Lower lobe of right lung (tissue), 2 donors: ENCODE measurements at regions not wholly inside any gene's neighbourhood (a gene's known extent, or its start where the extent isn't known, plus 50 kb on each side); places are given as distances from the start of the nearest gene placed in this dataset.

Experiments used
- ATAC-seq, 2 donors: fragments of 200-7000 bp; cut with Tn5 transposase; one replicate each; pipeline ENCODE4 v1.9.1; 2020 to 2022; ENCODE audit warnings: mild to moderate bottlenecking in 2 of 2, moderate library complexity in 2 of 2
- DNase-seq: peaks from one replicate; pipeline ENCODE4 v3.0.0-alpha.2; 2020
- H3K27ac ChIP-seq: fragments of 200-600 bp; one replicate; pipeline ENCODE4 v1.8.0; 2022
- H3K27me3 ChIP-seq: fragments of 200-600 bp; one replicate; pipeline ENCODE4 v1.8.0; 2022; ENCODE audit warnings: low read depth
- H3K36me3 ChIP-seq: fragments of 200-600 bp; one replicate; pipeline ENCODE4 v1.8.0; 2022; ENCODE audit warnings: mild to moderate bottlenecking
- H3K4me1 ChIP-seq: fragments of 200-600 bp; one replicate; pipeline ENCODE4 v1.8.0; 2022
- H3K4me3 ChIP-seq: fragments of 200-600 bp; one replicate; pipeline ENCODE4 v1.8.0; 2022; ENCODE audit warnings: mild to moderate bottlenecking
- H3K9me3 ChIP-seq: fragments of 200-600 bp; one replicate; pipeline ENCODE4 v1.8.0; 2022
- intact Hi-C: fragments of 100-400 bp; cut with DNase I; formaldehyde crosslinking; loops from one replicate; pipeline ENCODE4 v1.11.0; 2022
- TF ChIP-seq, protein P1 (sequence below): fragments of 200-600 bp; IDR thresholded peaks from one replicate; pipeline ENCODE4 v1.8.0; 2022; ENCODE audit warnings: antibody characterized with exemption, mild to moderate bottlenecking
- donor health status: DM: no; HTN: yes; CAD: no; lungs with severe emphysema.

DNA sequence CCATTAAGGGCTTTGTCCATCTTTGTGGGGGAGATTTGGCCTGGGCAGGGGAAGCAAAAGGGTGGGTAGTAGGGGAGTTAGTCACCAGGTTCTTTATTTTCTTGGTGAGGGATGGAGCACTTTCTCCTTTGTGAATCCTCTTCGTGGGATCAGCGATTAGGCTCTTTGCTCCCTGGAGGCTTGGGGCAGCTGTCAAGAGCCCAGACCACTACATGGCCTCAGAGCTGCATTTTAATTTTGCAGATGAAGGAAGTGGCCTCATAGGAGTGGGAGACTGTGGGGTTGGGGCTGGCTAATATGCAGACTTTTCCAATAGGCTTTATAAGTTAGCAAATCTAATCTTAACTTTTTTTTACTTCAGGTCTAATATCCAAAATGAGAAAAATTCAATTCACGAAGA lies 168.1 kb upstream of the DEFB112 start:
- no peak for DNase-seq
- Histone ChIP-seq H3K4me3 (no peak overlapping the region), H3K27me3 (no peaks in the 10 kb centered on the region), H3K36me3 (no peaks in the 10 kb centered on the region), H3K4me1 (no peaks in the 10 kb centered on the region), H3K27ac (no peak overlapping the region), H3K9me3 (no peaks in the 10 kb centered on the region)
- TF ChIP-seq, protein P1, sequence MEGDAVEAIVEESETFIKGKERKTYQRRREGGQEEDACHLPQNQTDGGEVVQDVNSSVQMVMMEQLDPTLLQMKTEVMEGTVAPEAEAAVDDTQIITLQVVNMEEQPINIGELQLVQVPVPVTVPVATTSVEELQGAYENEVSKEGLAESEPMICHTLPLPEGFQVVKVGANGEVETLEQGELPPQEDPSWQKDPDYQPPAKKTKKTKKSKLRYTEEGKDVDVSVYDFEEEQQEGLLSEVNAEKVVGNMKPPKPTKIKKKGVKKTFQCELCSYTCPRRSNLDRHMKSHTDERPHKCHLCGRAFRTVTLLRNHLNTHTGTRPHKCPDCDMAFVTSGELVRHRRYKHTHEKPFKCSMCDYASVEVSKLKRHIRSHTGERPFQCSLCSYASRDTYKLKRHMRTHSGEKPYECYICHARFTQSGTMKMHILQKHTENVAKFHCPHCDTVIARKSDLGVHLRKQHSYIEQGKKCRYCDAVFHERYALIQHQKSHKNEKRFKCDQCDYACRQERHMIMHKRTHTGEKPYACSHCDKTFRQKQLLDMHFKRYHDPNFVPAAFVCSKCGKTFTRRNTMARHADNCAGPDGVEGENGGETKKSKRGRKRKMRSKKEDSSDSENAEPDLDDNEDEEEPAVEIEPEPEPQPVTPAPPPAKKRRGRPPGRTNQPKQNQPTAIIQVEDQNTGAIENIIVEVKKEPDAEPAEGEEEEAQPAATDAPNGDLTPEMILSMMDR = no peak
- intact Hi-C loops = no loop called here
- no peak for ATAC-seq

DNA sequence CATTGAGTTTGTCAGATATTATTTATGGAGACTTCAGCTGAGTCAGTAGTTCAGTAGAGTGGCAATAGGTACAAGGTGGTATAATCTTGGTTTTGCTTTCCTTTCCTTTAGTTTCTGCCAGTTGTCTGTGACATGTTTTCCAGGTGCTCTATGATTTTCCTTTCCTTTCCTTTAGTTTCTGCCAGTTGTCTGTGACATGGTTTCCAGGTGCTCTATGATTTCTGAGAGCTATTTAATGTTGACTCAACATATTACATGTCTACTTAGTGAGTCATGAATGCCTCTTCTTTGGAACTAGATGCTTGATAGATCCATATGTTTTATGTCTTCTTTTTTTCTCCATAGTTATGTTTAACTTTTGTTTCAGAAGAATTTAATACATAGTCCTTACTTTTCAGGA lies 186.4 kb upstream of the DEFB112 start:
- TF ChIP-seq, protein P1 = no peak
- Histone ChIP-seq H3K4me1 (no peaks in the 10 kb centered on the region), H3K9me3 (no peaks in the 10 kb centered on the region), H3K27ac (no peak overlapping the region), H3K36me3 (no peaks in the 10 kb centered on the region), H3K4me3 (no peak overlapping the region), H3K27me3 (no peaks in the 10 kb centered on the region)
- ATAC-seq = no peak
- DNase-seq = no peak
- intact Hi-C loops = no loop called here

DNA sequence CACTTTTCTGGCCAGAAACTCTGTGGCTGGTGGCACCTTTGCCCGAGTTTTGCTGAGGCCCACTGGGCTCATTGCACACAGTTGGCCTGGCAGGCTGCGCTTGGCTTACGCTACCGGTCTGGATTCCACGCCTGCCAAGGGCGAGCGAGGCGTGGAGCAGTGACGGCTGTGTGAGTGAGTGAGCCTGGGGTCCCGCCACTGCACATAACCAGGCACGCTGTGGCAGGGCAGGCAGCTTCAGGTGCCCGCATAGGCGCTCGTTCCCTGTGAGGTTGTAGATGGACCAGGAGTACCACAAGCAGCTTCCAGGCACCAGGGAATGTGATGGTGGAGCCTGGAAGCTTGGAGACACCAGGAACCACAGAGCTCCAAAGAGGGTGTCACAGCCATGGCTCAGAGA lies 190.1 kb upstream of the DEFB112 start:
- Histone ChIP-seq H3K27ac (no peak overlapping the region), H3K9me3 (no peaks in the 10 kb centered on the region), H3K27me3 (no peaks in the 10 kb centered on the region), H3K36me3 (no peaks in the 10 kb centered on the region), H3K4me3 (no peak overlapping the region), H3K4me1 (no peaks in the 10 kb centered on the region)
- no peak for ATAC-seq
- no peak for DNase-seq
- intact Hi-C loops = no loop called here
- TF ChIP-seq, protein P1 = no peak

DNA sequence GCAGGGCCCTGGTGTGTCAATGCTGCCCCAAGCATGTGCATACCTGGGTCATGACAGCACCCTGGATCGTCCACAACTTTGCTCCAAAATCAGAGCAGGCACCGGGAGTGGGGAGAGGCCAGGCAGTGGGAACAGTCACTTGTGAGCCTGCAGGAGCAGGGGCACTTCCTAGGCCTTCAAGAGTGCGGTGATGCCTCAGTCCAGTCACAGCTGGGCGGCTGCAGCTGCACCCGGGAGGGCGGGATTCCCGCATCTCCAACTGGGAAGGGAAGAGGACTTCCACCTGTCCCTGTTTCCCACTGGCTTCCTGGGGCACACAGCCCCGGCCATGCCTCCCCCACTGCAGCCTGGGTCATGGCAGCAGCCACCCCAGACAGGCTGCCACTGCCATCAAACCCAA lies 191.3 kb upstream of the DEFB112 start:
- no peak for DNase-seq
- intact Hi-C loops = no loop called here
- Histone ChIP-seq H3K27me3 (no peaks in the 10 kb centered on the region), H3K36me3 (no peaks in the 10 kb centered on the region), H3K4me3 (no peak overlapping the region), H3K9me3 (no peaks in the 10 kb centered on the region), H3K4me1 (no peaks in the 10 kb centered on the region), H3K27ac (no peak overlapping the region)
- TF ChIP-seq, protein P1 = no peak
- ATAC-seq = no peak

DNA sequence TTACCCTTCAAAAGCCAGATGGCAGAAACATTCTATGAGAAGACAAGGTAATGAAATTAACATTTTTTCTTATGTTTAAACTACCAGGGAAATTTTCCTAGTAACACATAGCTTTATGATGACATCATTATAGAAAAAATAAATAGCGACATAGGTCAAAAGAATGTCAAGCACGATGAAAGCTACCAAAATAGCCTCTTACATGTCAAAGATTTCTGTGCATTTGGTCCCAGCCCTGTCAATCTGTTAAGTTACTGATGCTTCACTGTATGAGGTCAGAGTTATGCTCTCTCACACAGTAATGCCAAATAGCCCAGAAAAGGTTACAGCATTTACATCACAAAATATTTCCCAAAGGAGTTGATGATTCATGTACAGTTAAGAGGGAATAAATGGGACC lies 199.8 kb upstream of the DEFB112 start:
- intact Hi-C loops = no loop called here
- H3K9me3 ChIP-seq = no peaks in the 10 kb centered on the region
- no peak for DNase-seq
- no peaks in the 10 kb centered on the region for H3K4me1 ChIP-seq
- H3K4me3 ChIP-seq = no peak overlapping the region
- TF ChIP-seq, protein P1 = no peak
- no peak overlapping the region for H3K27ac ChIP-seq
- ATAC-seq = no peak
- no peaks in the 10 kb centered on the region for H3K36me3 ChIP-seq
- H3K27me3 ChIP-seq = no peaks in the 10 kb centered on the region

DNA sequence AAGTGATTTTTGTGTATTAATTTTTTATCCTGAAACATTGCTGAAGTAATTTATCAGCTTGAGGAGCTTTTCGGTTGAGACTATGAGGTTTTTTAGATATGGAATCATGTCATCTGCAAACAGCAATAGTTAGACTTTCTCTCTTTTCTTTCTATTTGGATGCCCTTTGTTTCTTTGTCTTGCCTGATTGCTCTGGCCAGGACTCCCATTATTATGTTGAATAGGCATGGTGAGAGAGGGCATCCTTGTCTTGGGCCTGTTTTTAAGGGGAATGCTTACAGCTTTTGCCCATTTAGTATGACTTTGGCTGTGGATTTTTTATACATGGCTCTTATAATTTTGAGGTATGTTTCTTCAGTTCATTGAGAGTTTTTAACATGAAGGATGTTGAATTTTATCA lies 207.6 kb upstream of the DEFB112 start:
- intact Hi-C loops = no loop called here
- no peaks in the 10 kb centered on the region for H3K36me3 ChIP-seq
- DNase-seq = no peak
- no peak overlapping the region for H3K27ac ChIP-seq
- no peaks in the 10 kb centered on the region for H3K27me3 ChIP-seq
- TF ChIP-seq, protein P1 = no peak
- no peak for ATAC-seq
- no peaks in the 10 kb centered on the region for H3K4me1 ChIP-seq
- no peak overlapping the region for H3K4me3 ChIP-seq
- no peaks in the 10 kb centered on the region for H3K9me3 ChIP-seq
